Coronary artery (tissue), 2 donors: ENCODE measurements at regions not wholly inside any gene's neighbourhood (a gene's known extent, or its start where the extent isn't known, plus 50 kb on each side); places are given as distances from the start of the nearest gene placed in this dataset.

Experiments
- DNase-seq: peaks from one replicate; pipeline ENCODE4 v3.0.0-alpha.2; 2017; ENCODE audit warnings: low spot score
- H3K27ac ChIP-seq, 2 donors: fragments of 200-600 bp; sonication (generic); one replicate each; pipeline ENCODE4 v1.5.1; 2016 to 2019
- H3K4me3 ChIP-seq: fragments of 200-600 bp; sonication (generic); 2 replicates; pipeline ENCODE4 v1.5.1; 2016; ENCODE audit warnings: mild to moderate bottlenecking, moderate library complexity
- CTCF ChIP-seq: fragments of 200-600 bp; sonication (generic); IDR thresholded peaks from one replicate; pipeline ENCODE4 v1.5.1; 2019; ENCODE audit warnings: antibody characterized with exemption

- DNase-seq, result no peak
- TF ChIP-seq CTCF, result no peak
- no peak overlapping the region for H3K27ac ChIP-seq
- no peak overlapping the region for H3K4me3 ChIP-seq
These were observed 412.6 kb upstream of the SOX5 start for GRCh38 chr12:24361877-24362580.

DNA sequence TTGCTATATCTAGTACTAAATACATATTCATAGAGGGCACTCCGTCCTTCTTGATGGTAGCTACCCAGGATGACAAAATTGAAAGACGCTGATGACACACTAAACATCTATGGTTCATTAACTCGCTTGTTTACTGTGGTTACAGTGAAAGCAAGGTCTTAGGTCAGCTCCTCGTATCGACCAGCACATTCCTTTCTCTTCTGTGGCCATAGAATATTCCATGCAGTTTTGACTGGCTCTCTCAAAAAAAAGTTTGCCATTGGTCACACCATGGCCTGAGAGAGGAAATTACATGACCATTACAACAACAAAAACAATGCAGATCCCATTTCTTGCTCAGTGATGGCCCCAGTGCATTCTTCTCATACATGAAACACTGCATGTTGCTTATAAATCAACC, 411.4 kb upstream of the SOX5 start:
- DNase-seq, result no peak
- no peak overlapping the region for H3K4me3 ChIP-seq
- no peak for TF ChIP-seq CTCF
- no peak overlapping the region for H3K27ac ChIP-seq

DNA sequence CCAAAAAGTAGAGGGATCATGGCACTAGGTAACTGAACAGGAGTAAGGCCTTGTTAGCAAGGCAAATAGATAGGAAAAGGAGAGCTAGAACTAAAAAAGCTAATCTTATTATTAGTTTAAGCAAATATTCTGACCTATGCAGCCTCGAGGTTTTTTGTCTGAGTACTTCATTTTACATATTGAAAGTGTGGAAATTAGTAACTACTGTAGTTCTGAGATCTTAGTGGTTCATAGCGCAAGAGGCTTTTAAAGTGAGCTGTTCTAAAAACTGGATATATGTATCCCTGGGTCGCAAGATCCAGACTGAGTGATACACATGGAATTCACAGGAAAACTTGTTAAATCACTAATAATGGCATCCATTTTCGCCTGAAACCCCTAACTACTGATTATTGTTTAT, 411.0 kb upstream of the SOX5 start:
- no peak overlapping the region for H3K4me3 ChIP-seq
- H3K27ac ChIP-seq, result no peak overlapping the region
- DNase-seq, result no peak
- TF ChIP-seq CTCF, result no peak

- no peak for TF ChIP-seq CTCF
- Histone ChIP-seq H3K4me3 (no peak overlapping the region), H3K27ac (no peak overlapping the region)
- no peak for DNase-seq
These were observed 410.6 kb upstream of the SOX5 start for GRCh38 chr12:24360057-24360456.

- Histone ChIP-seq H3K27ac (no peak overlapping the region), H3K4me3 (no peak overlapping the region)
- no peak for TF ChIP-seq CTCF
- no peak for DNase-seq
These were observed 409.9 kb upstream of the SOX5 start for GRCh38 chr12:24359418-24359817.

- H3K27ac ChIP-seq, result no peak overlapping the region
- H3K4me3 ChIP-seq, result no peak overlapping the region
- no peak for TF ChIP-seq CTCF
- no peak for DNase-seq
These were observed 406.9 kb upstream of the SOX5 start for GRCh38 chr12:24356240-24356804.

DNA sequence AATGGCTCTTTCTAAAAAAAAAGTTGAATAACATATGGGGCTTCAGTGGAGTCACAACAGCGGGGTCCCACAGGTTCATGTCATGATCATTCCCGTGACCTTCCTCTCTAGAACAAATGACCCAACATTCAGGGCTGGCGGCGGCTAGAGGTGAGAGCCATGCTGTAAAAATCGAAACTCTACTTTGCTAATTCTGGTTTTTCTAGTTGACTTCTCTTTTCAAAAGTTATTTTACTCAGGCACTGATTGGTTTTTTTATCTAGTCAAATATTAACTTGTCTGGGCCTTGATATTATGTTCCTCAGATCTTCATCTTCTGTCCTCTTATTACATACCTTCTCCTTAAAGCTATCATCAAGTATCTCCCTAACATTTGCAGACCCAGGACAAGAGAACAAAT, 402.9 kb upstream of the SOX5 start:
- DNase-seq, result no peak
- TF ChIP-seq CTCF, result no peak
- H3K27ac ChIP-seq, result no peak overlapping the region
- H3K4me3 ChIP-seq, result no peak overlapping the region
